Prostate gland (tissue), 2 donors: ENCODE measurements at regions not wholly inside any gene's neighbourhood (a gene's known extent, or its start where the extent isn't known, plus 50 kb on each side); places are given as distances from the start of the nearest gene placed in this dataset.

ENCODE experiments used
- DNase-seq: peaks from one replicate; pipeline ENCODE4 v3.0.0-alpha.2; 2019; ENCODE audit warnings: low spot score
- H3K27ac ChIP-seq, 2 donors: fragments of 200-600 bp; sonication (generic); 2 replicates each; pipeline ENCODE4 v1.5.1; 2017 to 2019
- H3K27me3 ChIP-seq: fragments of 200-600 bp; sonication (generic); replicated peaks from 2 replicates; pipeline ENCODE4 v1.5.1; 2019; ENCODE audit not compliant: insufficient read depth
- H3K36me3 ChIP-seq, 2 donors: fragments of 200-600 bp; sonication (generic); 1 replicate in 1 of 2; 2 replicates in 1 of 2; pipeline versions ENCODE4 v1.5.1 to v1.8.1; 2017 to 2019
- H3K4me1 ChIP-seq: fragments of 200-600 bp; sonication (generic); replicated peaks from 2 replicates; pipeline ENCODE4 v1.5.1; 2019
- H3K4me3 ChIP-seq, 2 donors: fragments of 200-600 bp; sonication (generic); 2 replicates each; pipeline ENCODE4 v1.5.1; 2017 to 2019
- H3K9me3 ChIP-seq: fragments of 200-600 bp; sonication (generic); 2 replicates; pipeline ENCODE4 v1.5.1; 2017
- CTCF ChIP-seq, 4 experiments: fragments of 200-600 bp in 2 of 4; fragments of 450-650 bp in 2 of 4; sonication (generic) in 2 of 4; IDR thresholded peaks; 1 replicate in 3 of 4; 2 replicates in 1 of 4; pipeline ENCODE4 v1.5.1; 2016 to 2019; ENCODE audit warnings: antibody characterized with exemption in 4 of 4, mild to moderate bottlenecking in 2 of 4, moderate library complexity in 2 of 4
- POLR2A ChIP-seq: fragments of 450-650 bp; IDR thresholded peaks from one replicate; pipeline ENCODE4 v1.6.1; 2016; ENCODE audit warnings: antibody characterized with exemption, mild to moderate bottlenecking
- POLR2AphosphoS5 ChIP-seq: sonication (generic); formaldehyde crosslinking; IDR thresholded peaks from one replicate; pipeline ENCODE4 v1.6.1; 2017; ENCODE audit warnings: antibody characterized with exemption
- WGBS: methylation state at CpG from one replicate; pipeline ENCODE4 v1.1.5; 2018; 5-methylcytosine and 5-hydroxymethylcytosine counted together
- intact Hi-C: fragments of 100-400 bp; cut with DNase I; formaldehyde crosslinking; loops from one replicate; pipeline ENCODE4 v1.14.2; 2022

DNA sequence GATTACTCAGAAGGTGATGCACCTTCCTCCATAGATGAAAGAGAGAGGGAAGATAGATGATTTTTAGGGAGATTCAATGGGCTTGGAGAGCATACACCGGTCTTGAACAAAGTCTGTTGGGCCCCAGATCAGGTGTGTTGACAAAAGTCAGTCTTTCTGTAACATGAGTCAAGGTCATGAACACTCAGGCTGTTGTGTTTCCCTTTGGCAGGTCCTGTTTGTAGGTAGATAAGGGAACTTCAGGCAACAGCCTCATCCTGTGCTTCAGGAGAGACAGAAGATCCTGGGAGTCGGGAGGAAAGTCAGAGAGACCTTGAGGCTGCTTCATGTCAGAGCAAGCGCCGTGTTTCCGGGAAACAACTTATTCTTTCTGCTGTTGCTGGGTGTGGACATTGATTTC, 703.1 kb downstream of the BRD1 start:
- DNase-seq, result no peak
- Histone ChIP-seq H3K27me3 (peaks cover 4% of the 10 kb centered on the region), H3K4me1 (no peaks in the 10 kb centered on the region), H3K4me3 (no peak overlapping the region), H3K27ac (no peak overlapping the region), H3K36me3 (no peaks in the 10 kb centered on the region), H3K9me3 (no peaks in the 10 kb centered on the region)
- intact Hi-C loops, result no loop called here
- WGBS, result 68% methylated on average over 5 of the region's 5 CpGs
- TF ChIP-seq CTCF (IDR thresholded peaks at IDR 0.05) (no peak), POLR2A (no peak), POLR2AphosphoS5 (no peak)

DNA sequence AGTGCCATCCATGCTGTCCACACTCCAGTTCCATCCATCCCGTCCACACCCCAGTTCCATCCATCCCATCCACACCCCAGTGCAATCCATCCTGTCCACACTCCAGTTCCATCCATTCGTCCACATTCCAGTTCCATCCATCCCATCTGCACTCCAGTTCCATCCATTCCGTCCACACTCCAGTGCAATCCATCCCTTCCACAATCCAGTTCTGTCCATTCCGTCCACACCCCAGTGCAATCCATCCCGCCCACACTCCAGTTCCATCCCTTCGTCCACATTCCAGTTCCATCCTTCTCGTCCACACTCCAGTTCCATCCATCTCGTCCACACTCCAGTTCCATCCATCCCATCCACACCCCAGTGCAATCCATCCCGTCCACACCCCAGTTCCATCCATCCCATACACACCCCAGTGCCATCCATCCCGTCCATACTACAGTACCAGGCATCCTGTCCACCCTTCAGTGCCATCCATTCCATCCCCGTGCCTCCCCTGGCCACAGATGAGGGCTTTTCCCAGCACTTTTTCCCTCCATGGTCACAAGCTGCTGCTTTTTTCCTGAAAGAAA, 704.0 kb downstream of the BRD1 start:
- Histone ChIP-seq H3K4me1 (no peaks in the 10 kb centered on the region), H3K9me3 (no peaks in the 10 kb centered on the region), H3K27me3 (peaks cover 4% of the 10 kb centered on the region), H3K27ac (no peak overlapping the region), H3K4me3 (no peak overlapping the region), H3K36me3 (no peaks in the 10 kb centered on the region)
- TF ChIP-seq CTCF (IDR thresholded peaks at IDR 0.05) (no peak), POLR2A (no peak), POLR2AphosphoS5 (no peak)
- WGBS, result 74% methylated on average over 11 of the region's 11 CpGs
- intact Hi-C loops, result no loop called here
- DNase-seq, result no peak

- Histone ChIP-seq H3K27ac (no peak overlapping the region), H3K9me3 (no peaks in the 10 kb centered on the region), H3K36me3 (no peaks in the 10 kb centered on the region), H3K27me3 (peaks cover 4% of the 10 kb centered on the region), H3K4me1 (no peaks in the 10 kb centered on the region), H3K4me3 (no peak overlapping the region)
- intact Hi-C loops, result no loop called here
- no peak for DNase-seq
- TF ChIP-seq POLR2A, result no peak
- no peak for TF ChIP-seq CTCF (IDR thresholded peaks at IDR 0.05)
- TF ChIP-seq POLR2AphosphoS5, result no peak
- WGBS, result 26% methylated on average over 13 of the region's 13 CpGs
Measured at GRCh38 chr22:49119551-49119952, 708.1 kb downstream of the BRD1 start.

GRCh38 chr22:49118065-49118464, 709.6 kb downstream of the BRD1 start:
- no peaks in the 10 kb centered on the region for H3K36me3 ChIP-seq
- peaks cover 2% of the 10 kb centered on the region for H3K27me3 ChIP-seq
- no peaks in the 10 kb centered on the region for H3K4me1 ChIP-seq
- whole genome bisulfite sequencing, result 94% methylated on average over 17 of the region's 17 CpGs
- intact Hi-C loops, result no loop called here
- TF ChIP-seq POLR2A, result no peak
- no peak for TF ChIP-seq POLR2AphosphoS5
- no peak for TF ChIP-seq CTCF (IDR thresholded peaks at IDR 0.05)
- no peak for DNase-seq
- H3K27ac ChIP-seq, result no peak overlapping the region
- H3K4me3 ChIP-seq, result no peak overlapping the region
- H3K9me3 ChIP-seq, result no peaks in the 10 kb centered on the region

- Histone ChIP-seq H3K27ac (no peak overlapping the region), H3K36me3 (no peaks in the 10 kb centered on the region), H3K9me3 (no peaks in the 10 kb centered on the region), H3K4me3 (no peak overlapping the region), H3K4me1 (no peaks in the 10 kb centered on the region), H3K27me3 (no peaks in the 10 kb centered on the region)
- 82% methylated on average over 7 of the region's 7 CpGs for WGBS
- DNase-seq, result no peak
- TF ChIP-seq CTCF (IDR thresholded peaks at IDR 0.05), result no peak
- TF ChIP-seq POLR2AphosphoS5, result no peak
- TF ChIP-seq POLR2A, result no peak
- intact Hi-C loops, result no loop called here
Measured at GRCh38 chr22:49117486-49117885, 710.2 kb downstream of the BRD1 start.
